MM.1S (cell line): ENCODE measurements at regions not wholly inside any gene's neighbourhood (a gene's known extent, or its start where the extent isn't known, plus 50 kb on each side); places are given as distances from the start of the nearest gene placed in this dataset.

Experiments used
- DNase-seq: peaks from one replicate; pipeline ENCODE4 v3.0.0-alpha.2; 2015
- H2AFZ ChIP-seq: fragments of 300-600 bp; sonication (generic); 2 replicates; pipeline ENCODE4 v1.6.0; 2016; ENCODE audit warnings: antibody characterized with exemption, low read length
- H3F3A ChIP-seq: fragments of 300-600 bp; sonication (generic); 2 replicates; pipeline ENCODE4 v1.6.1; 2016; ENCODE audit warnings: mild to moderate bottlenecking, antibody characterized with exemption, low read length, moderate library complexity, mixed read lengths; ENCODE audit not compliant: insufficient read depth
- H3K27ac ChIP-seq: fragments of 300-600 bp; sonication (generic); 2 replicates; pipeline ENCODE4 v1.5.1; 2016; ENCODE audit warnings: mild to moderate bottlenecking, low read length
- H3K27me3 ChIP-seq: fragments of 300-600 bp; sonication (generic); replicated peaks from 2 replicates; pipeline ENCODE4 v1.6.0; 2016; ENCODE audit warnings: low read length; ENCODE audit not compliant: insufficient read depth
- H3K36me3 ChIP-seq: fragments of 300-600 bp; sonication (generic); replicated peaks from 2 replicates; pipeline ENCODE4 v1.6.1; 2016; ENCODE audit warnings: mild to moderate bottlenecking, low read length, mixed read lengths; ENCODE audit not compliant: insufficient read depth
- H3K4me1 ChIP-seq: fragments of 300-600 bp; sonication (generic); 2 replicates; pipeline ENCODE4 v1.6.1; 2016; ENCODE audit warnings: low read length, mixed read lengths
- H3K4me2 ChIP-seq: fragments of 300-600 bp; sonication (generic); 2 replicates; pipeline ENCODE4 v1.6.0; 2016; ENCODE audit warnings: low read depth, low read length
- H3K4me3 ChIP-seq: fragments of 300-600 bp; sonication (generic); 2 replicates; pipeline ENCODE4 v1.5.1; 2016; ENCODE audit warnings: low read length, mixed read lengths
- H3K79me2 ChIP-seq: fragments of 300-600 bp; sonication (generic); 2 replicates; pipeline ENCODE4 v1.6.1; 2016; ENCODE audit warnings: mixed run types, low read length, mixed read lengths
- H3K9ac ChIP-seq: fragments of 300-600 bp; sonication (generic); 2 replicates; pipeline ENCODE4 v1.6.1; 2016; ENCODE audit warnings: low read length, mixed read lengths
- H3K9me2 ChIP-seq: fragments of 300-600 bp; sonication (generic); replicated peaks from 2 replicates; pipeline ENCODE4 v1.6.1; 2016; ENCODE audit warnings: mild to moderate bottlenecking, low read length, mixed read lengths; ENCODE audit not compliant: insufficient read depth
- H3K9me3 ChIP-seq: fragments of 300-600 bp; sonication (generic); replicated peaks from 2 replicates; pipeline ENCODE4 v1.6.1; 2016; ENCODE audit warnings: mild to moderate bottlenecking, low read length, mixed read lengths; ENCODE audit not compliant: insufficient read depth
- H4K20me1 ChIP-seq: fragments of 300-600 bp; sonication (generic); 2 replicates; pipeline ENCODE4 v1.6.1; 2016; ENCODE audit warnings: mild to moderate bottlenecking, low read length, moderate library complexity, mixed read lengths; ENCODE audit not compliant: insufficient read depth
- EZH2 ChIP-seq: fragments of 300-600 bp; sonication (generic); optimal IDR thresholded peaks from 2 replicates; pipeline ENCODE3; 2017; ENCODE audit warnings: low read depth, mild to moderate bottlenecking, antibody characterized with exemption, low read length, mixed read lengths
- EZH2phosphoT487 ChIP-seq: fragments of 300-600 bp; sonication (generic); IDR thresholded peaks from 2 replicates; pipeline ENCODE4 v1.6.1; 2018; ENCODE audit warnings: antibody characterized with exemption, low read length
- TF ChIP-seq, protein P1 (sequence below): fragments of 300-600 bp; sonication (generic); IDR thresholded peaks from 2 replicates; pipeline ENCODE4 v1.5.1; 2016; ENCODE audit warnings: antibody characterized with exemption, low read length, mixed read lengths

DNA sequence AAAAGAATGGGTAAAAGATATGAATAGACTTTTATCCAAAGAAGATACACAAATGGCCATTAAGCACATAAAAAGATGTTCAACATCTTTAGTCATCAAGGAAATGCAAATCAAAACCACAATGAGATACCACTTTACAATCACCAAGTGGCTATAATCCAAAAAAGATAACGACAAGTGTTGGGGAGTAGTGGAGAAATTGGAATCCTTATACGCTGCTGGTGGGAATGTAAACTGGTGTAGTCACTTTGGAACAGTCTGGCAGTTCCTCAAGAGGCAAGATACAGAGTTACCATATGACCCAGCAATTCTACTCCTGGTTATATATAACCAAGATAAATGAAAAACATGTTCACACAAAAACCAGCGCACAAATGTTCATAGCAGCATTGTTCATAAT is 234.9 kb downstream of the SPATA31D1 start:
- no peak for DNase-seq
- Histone ChIP-seq H2AFZ (no peak overlapping the region), H3K27me3 (no peaks in the 10 kb centered on the region), H3K79me2 (no peaks in the 10 kb centered on the region), H3K27ac (no peak overlapping the region), H3F3A (no peaks in the 10 kb centered on the region), H3K9me3 (no peaks in the 10 kb centered on the region), H3K9me2 (no peaks in the 10 kb centered on the region), H4K20me1 (no peaks in the 10 kb centered on the region), H3K4me1 (no peaks in the 10 kb centered on the region), H3K9ac (no peak overlapping the region), H3K4me3 (no peak overlapping the region), H3K4me2 (no peak overlapping the region), H3K36me3 (no peaks in the 10 kb centered on the region)
- TF ChIP-seq EZH2 (no peak), EZH2phosphoT487 (no peak)
- TF ChIP-seq, protein P1, sequence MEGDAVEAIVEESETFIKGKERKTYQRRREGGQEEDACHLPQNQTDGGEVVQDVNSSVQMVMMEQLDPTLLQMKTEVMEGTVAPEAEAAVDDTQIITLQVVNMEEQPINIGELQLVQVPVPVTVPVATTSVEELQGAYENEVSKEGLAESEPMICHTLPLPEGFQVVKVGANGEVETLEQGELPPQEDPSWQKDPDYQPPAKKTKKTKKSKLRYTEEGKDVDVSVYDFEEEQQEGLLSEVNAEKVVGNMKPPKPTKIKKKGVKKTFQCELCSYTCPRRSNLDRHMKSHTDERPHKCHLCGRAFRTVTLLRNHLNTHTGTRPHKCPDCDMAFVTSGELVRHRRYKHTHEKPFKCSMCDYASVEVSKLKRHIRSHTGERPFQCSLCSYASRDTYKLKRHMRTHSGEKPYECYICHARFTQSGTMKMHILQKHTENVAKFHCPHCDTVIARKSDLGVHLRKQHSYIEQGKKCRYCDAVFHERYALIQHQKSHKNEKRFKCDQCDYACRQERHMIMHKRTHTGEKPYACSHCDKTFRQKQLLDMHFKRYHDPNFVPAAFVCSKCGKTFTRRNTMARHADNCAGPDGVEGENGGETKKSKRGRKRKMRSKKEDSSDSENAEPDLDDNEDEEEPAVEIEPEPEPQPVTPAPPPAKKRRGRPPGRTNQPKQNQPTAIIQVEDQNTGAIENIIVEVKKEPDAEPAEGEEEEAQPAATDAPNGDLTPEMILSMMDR: no peak

DNA sequence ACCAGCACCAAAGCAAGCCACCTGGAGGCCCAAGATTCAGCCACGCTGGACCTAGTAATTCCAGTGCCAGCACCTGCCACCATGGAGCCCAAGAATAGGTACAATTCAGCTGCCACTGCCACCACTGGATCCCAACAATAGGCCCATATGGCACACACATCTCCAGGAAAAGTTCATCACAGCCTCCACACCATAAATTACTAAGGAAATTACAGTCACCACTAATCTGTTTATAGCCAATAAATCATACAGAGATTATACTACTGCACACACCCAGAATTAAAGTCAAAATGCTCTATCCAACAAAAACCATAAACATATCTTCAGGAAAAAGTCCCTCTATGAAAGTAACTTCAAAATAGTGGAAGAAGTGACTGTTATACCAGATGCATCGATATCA is 242.8 kb downstream of the SPATA31D1 start:
- Histone ChIP-seq H3K4me1 (no peaks in the 10 kb centered on the region), H3K36me3 (no peaks in the 10 kb centered on the region), H3K9ac (no peak overlapping the region), H3K9me2 (no peaks in the 10 kb centered on the region), H4K20me1 (no peaks in the 10 kb centered on the region), H3K27ac (no peak overlapping the region), H3K4me3 (no peak overlapping the region), H2AFZ (no peak overlapping the region), H3K4me2 (no peak overlapping the region), H3K79me2 (no peaks in the 10 kb centered on the region), H3F3A (no peaks in the 10 kb centered on the region), H3K27me3 (no peaks in the 10 kb centered on the region), H3K9me3 (no peaks in the 10 kb centered on the region)
- TF ChIP-seq EZH2: no peak
- no peak for TF ChIP-seq EZH2phosphoT487
- TF ChIP-seq, protein P1: no peak
- DNase-seq: no peak

- Histone ChIP-seq H3K27me3 (no peaks in the 10 kb centered on the region), H2AFZ (no peak overlapping the region), H3K9ac (no peak overlapping the region), H3K9me3 (no peaks in the 10 kb centered on the region), H3K9me2 (no peaks in the 10 kb centered on the region), H3K4me2 (no peak overlapping the region), H3K4me3 (no peak overlapping the region), H3F3A (no peaks in the 10 kb centered on the region), H3K79me2 (no peaks in the 10 kb centered on the region), H3K4me1 (no peaks in the 10 kb centered on the region), H4K20me1 (no peaks in the 10 kb centered on the region), H3K36me3 (no peaks in the 10 kb centered on the region), H3K27ac (no peak overlapping the region)
- TF ChIP-seq, protein P1: no peak
- TF ChIP-seq EZH2 (no peak), EZH2phosphoT487 (no peak)
- DNase-seq: no peak
These were observed 245.8 kb downstream of the SPATA31D1 start for GRCh38 chr9:82234160-82234943.
